Ishikawa (cell line): ENCODE measurements at regions not wholly inside any gene's neighbourhood (a gene's known extent, or its start where the extent isn't known, plus 50 kb on each side); places are given as distances from the start of the nearest gene placed in this dataset.

Experiments used
- CEBPB ChIP-seq: IDR thresholded peaks from 2 replicates; pipeline ENCODE4 v1.6.1; 2012
- CREB1 ChIP-seq: IDR thresholded peaks from 2 replicates; pipeline ENCODE4 v1.6.1; 2012; ENCODE audit warnings: low read depth
- EGR1 ChIP-seq: IDR thresholded peaks from 2 replicates; pipeline ENCODE4 v1.6.1; 2012
- EP300 ChIP-seq: IDR thresholded peaks from 2 replicates; pipeline ENCODE4 v1.6.1; 2012; ENCODE audit warnings: borderline replicate concordance
- FOXM1 ChIP-seq: IDR thresholded peaks from 2 replicates; pipeline ENCODE4 v1.6.1; 2012; ENCODE audit warnings: low read depth, borderline replicate concordance
- MAX ChIP-seq: IDR thresholded peaks from 2 replicates; pipeline ENCODE4 v1.6.1; 2012
- NFIC ChIP-seq: IDR thresholded peaks from 2 replicates; pipeline ENCODE4 v1.6.1; 2012
- RAD21 ChIP-seq: IDR thresholded peaks from 2 replicates; pipeline ENCODE4 v1.6.1; 2012; ENCODE audit warnings: low read depth
- REST ChIP-seq: IDR thresholded peaks from 2 replicates; pipeline ENCODE4 v1.6.1; 2012; ENCODE audit warnings: low read depth, mild to moderate bottlenecking
- TAF1 ChIP-seq: IDR thresholded peaks from 2 replicates; pipeline ENCODE4 v1.6.1; 2012; ENCODE audit warnings: low read depth, mild to moderate bottlenecking
- TCF12 ChIP-seq: IDR thresholded peaks from 2 replicates; pipeline ENCODE4 v1.6.1; 2012; ENCODE audit warnings: low read depth
- TEAD4 ChIP-seq: IDR thresholded peaks from 2 replicates; pipeline ENCODE4 v1.6.1; 2012
- USF1 ChIP-seq: IDR thresholded peaks from 2 replicates; pipeline ENCODE4 v1.6.1; 2012
- YY1 ChIP-seq: IDR thresholded peaks from 2 replicates; pipeline ENCODE4 v1.6.1; 2012; ENCODE audit warnings: low read depth
- ZBTB7A ChIP-seq: IDR thresholded peaks from 2 replicates; pipeline ENCODE4 v1.6.1; 2012; ENCODE audit warnings: low read depth

GRCh38 chr1:96519851-96520578, 201.6 kb upstream of the PTBP2 start:
- TF ChIP-seq USF1 (no peak), EP300 (no peak), CREB1 (no peak), MAX (no peak), NFIC (no peak), FOXM1 (no peak), TAF1 (no peak), RAD21 (no peak), EGR1 (no peak), YY1 (no peak), TCF12 (no peak), ZBTB7A (no peak), REST (no peak), TEAD4 (no peak), CEBPB (no peak)

GRCh38 chr1:96520579-96520947, 201.0 kb upstream of the PTBP2 start:
- TF ChIP-seq NFIC (no peak), RAD21 (no peak), REST (no peak), EGR1 (no peak), EP300 (no peak)

- TF ChIP-seq RAD21: no peak
- TF ChIP-seq TAF1: no peak
- TF ChIP-seq CREB1: no peak
- no peak for TF ChIP-seq CEBPB
- TF ChIP-seq USF1: no peak
- no peak for TF ChIP-seq ZBTB7A
- TF ChIP-seq YY1: no peak
- no peak for TF ChIP-seq NFIC
- TF ChIP-seq EGR1: no peak
- no peak for TF ChIP-seq FOXM1
- TF ChIP-seq TEAD4: no peak
- TF ChIP-seq EP300: no peak
- no peak for TF ChIP-seq MAX
- no peak for TF ChIP-seq TCF12
- TF ChIP-seq REST: no peak
Measured at GRCh38 chr1:96521010-96521409, 200.6 kb upstream of the PTBP2 start.

- TF ChIP-seq EGR1 (no peak), CREB1 (no peak), TEAD4 (no peak), USF1 (no peak), TCF12 (no peak), MAX (no peak), FOXM1 (no peak), EP300 (no peak), NFIC (no peak)
Measured at GRCh38 chr1:96521994-96522760, 199.4 kb upstream of the PTBP2 start.
